ENCODE measurements at regions not wholly inside any gene's neighbourhood (a gene's known extent, or its start where the extent isn't known, plus 50 kb on each side); places are given as distances from the start of the nearest gene placed in this dataset.

DNA sequence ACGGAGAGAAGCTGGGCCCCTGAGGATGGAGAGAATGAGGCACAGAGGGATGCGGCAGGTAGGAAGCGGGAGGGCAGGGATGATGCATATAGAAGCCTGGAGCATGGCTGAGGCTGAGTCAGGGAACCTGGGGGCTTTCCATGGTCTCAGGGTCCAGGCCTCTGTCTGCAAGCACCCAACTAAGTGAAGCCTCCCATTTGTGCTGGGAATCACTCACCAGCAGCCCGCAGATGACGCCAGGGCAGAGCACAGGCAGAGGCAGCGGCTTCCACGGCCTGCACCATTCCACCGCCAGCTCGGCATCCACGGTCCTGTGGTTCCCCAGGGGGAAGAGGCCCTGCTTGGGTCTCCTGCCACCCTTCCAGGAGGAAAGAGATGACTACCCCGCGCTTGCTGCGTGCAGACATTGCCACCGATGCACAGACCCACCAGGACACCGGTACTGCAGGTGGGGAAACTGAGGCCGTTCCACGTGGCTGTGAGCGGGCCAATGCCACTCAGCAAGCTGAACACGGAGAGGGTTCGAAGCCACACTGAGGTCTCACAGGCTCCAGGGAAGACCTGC is 75.5 kb downstream of the NCOR2 start:
- no peak overlapping the region for H3K14ac ChIP-seq (replicated peaks; ENCODE audit: low read depth, low read length)
- intact Hi-C loops (cut with micrococcal nuclease) (no loop called here), dilution Hi-C loops (cut with HindIII; ENCODE audit: low sequenced_read_pairs, unreplicated experiment) (no loop called here), in situ Hi-C loops (cut with MboI; ENCODE audit: low sequenced_read_pairs) (no loop called here)
- DNase-seq (no peak), ATAC-seq (ENCODE audit: low read depth) (no peak)
- no peak overlapping the region for H2BK120ac ChIP-seq (ENCODE audit: low read depth, low read length)
- H3K4ac ChIP-seq (ENCODE audit: low read depth, low read length) = no peak overlapping the region
- ChIA-PET POLR2A (ENCODE audit: unreplicated experiment) (no interaction called here), CTCF (no interaction called here)
- no peak overlapping the region for H2AK9ac ChIP-seq (replicated peaks; ENCODE audit: low read depth, low read length, poor library complexity)
- H2BK15ac ChIP-seq (ENCODE audit: low read depth, low read length) = no peak overlapping the region
- peaks cover 26% of the 10 kb centered on the region; the same call in 1 of the 2 replicates for H3K36me3 ChIP-seq (ENCODE audit: control insufficient read depth, insufficient read depth, low read length)
- TF ChIP-seq RCOR1 (IDR thresholded peaks at IDR 0.05; ENCODE audit: insufficient replicate concordance, low read length) = no peak
- TF ChIP-seq SMC3 (IDR thresholded peaks at IDR 0.05; ENCODE audit: low read depth, low read length) = no peak
- no peak for TF ChIP-seq RFX5 (IDR thresholded peaks at IDR 0.05; ENCODE audit: low read depth, low read length)
- TF ChIP-seq POLR2A (IDR thresholded peaks at IDR 0.05; ENCODE audit: low read depth, low read length) = no peak
- TF ChIP-seq BHLHE40 (IDR thresholded peaks at IDR 0.05; ENCODE audit: low read depth, low read length) = no peak
- TF ChIP-seq NFE2L2 (IDR thresholded peaks at IDR 0.05; ENCODE audit: low read depth, low read length) = no peak
- no peak for TF ChIP-seq FOS (IDR thresholded peaks at IDR 0.05; ENCODE audit: low read depth, low read length)
- no peak for TF ChIP-seq MXI1 (IDR thresholded peaks at IDR 0.05; ENCODE audit: borderline replicate concordance, low read depth, low read length)
- TF ChIP-seq, protein P1, sequence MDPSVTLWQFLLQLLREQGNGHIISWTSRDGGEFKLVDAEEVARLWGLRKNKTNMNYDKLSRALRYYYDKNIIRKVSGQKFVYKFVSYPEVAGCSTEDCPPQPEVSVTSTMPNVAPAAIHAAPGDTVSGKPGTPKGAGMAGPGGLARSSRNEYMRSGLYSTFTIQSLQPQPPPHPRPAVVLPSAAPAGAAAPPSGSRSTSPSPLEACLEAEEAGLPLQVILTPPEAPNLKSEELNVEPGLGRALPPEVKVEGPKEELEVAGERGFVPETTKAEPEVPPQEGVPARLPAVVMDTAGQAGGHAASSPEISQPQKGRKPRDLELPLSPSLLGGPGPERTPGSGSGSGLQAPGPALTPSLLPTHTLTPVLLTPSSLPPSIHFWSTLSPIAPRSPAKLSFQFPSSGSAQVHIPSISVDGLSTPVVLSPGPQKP (IDR thresholded peaks at IDR 0.05; ENCODE audit: borderline replicate concordance, low read depth, low read length) = no peak
- no peak for TF ChIP-seq CHD1 (IDR thresholded peaks at IDR 0.05; ENCODE audit: low read depth, low read length)
- TF ChIP-seq, protein P2, sequence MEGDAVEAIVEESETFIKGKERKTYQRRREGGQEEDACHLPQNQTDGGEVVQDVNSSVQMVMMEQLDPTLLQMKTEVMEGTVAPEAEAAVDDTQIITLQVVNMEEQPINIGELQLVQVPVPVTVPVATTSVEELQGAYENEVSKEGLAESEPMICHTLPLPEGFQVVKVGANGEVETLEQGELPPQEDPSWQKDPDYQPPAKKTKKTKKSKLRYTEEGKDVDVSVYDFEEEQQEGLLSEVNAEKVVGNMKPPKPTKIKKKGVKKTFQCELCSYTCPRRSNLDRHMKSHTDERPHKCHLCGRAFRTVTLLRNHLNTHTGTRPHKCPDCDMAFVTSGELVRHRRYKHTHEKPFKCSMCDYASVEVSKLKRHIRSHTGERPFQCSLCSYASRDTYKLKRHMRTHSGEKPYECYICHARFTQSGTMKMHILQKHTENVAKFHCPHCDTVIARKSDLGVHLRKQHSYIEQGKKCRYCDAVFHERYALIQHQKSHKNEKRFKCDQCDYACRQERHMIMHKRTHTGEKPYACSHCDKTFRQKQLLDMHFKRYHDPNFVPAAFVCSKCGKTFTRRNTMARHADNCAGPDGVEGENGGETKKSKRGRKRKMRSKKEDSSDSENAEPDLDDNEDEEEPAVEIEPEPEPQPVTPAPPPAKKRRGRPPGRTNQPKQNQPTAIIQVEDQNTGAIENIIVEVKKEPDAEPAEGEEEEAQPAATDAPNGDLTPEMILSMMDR (conservative IDR thresholded peaks at IDR 0.05; ENCODE audit: low read depth, low read length) = no peak
- TF ChIP-seq MAZ (IDR thresholded peaks at IDR 0.05; ENCODE audit: borderline replicate concordance, low read depth, low read length) = no peak
- no peak for TF ChIP-seq RAD21 (IDR thresholded peaks at IDR 0.05; ENCODE audit: low read length)
- TF ChIP-seq CEBPB (IDR thresholded peaks at IDR 0.05; ENCODE audit: low read depth, low read length) = no peak
- no peak for TF ChIP-seq MAFK (IDR thresholded peaks at IDR 0.05; ENCODE audit: low read depth, low read length)
- TF ChIP-seq, protein P3, sequence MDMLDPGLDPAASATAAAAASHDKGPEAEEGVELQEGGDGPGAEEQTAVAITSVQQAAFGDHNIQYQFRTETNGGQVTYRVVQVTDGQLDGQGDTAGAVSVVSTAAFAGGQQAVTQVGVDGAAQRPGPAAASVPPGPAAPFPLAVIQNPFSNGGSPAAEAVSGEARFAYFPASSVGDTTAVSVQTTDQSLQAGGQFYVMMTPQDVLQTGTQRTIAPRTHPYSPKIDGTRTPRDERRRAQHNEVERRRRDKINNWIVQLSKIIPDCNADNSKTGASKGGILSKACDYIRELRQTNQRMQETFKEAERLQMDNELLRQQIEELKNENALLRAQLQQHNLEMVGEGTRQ (IDR thresholded peaks at IDR 0.05; ENCODE audit: low read depth, low read length) = no peak
- no peak overlapping the region for H3K27ac ChIP-seq (ENCODE audit: insufficient read depth, low read length)
- H3K56ac ChIP-seq (ENCODE audit: extremely low read depth, insufficient read depth, low read length) = no peak overlapping the region
- H4K5ac ChIP-seq (ENCODE audit: low read depth, low read length) = no peak overlapping the region
- H2BK20ac ChIP-seq (ENCODE audit: low read depth, low read length) = no peak overlapping the region
- no peak overlapping the region for H4K8ac ChIP-seq (ENCODE audit: low read depth in 2 of 2, low read length in 2 of 2)
- H3K9ac ChIP-seq (ENCODE audit: low read depth, low read length) = no peak overlapping the region
- no peak overlapping the region for H3K4me2 ChIP-seq (ENCODE audit: low read depth, low read length)
- no TSS peak for BruUV-seq (replicated peaks)
- H3K9me3 ChIP-seq (ENCODE audit: control insufficient read depth, insufficient read depth, low read length) = no peaks in the 10 kb centered on the region
- no peak overlapping the region for H3K18ac ChIP-seq (ENCODE audit: low read depth, low read length)
- no peak overlapping the region for H2AK5ac ChIP-seq (ENCODE audit: low read depth, low read length)
- peaks cover 10% of the 10 kb centered on the region for H3K9me1 ChIP-seq (ENCODE audit: insufficient read depth, low read length)
- H3K4me3 ChIP-seq (ENCODE audit: insufficient read depth, low read depth, low read length) = no peak overlapping the region
- H2BK5ac ChIP-seq (ENCODE audit: low read depth, low read length, poor library complexity, severe bottlenecking) = no peak overlapping the region
- no peak overlapping the region for H3K23ac ChIP-seq (ENCODE audit: low read depth, low read length)
- 97% methylated on average over 9 of the region's 20 CpGs; no CpG with 5 or more reads in 1 of the 2 experiments for WGBS, 2 experiments (ENCODE audit: extremely low coverage in 2 of 2, insufficient read length in 1 of 2)
- peaks cover 7% of the 10 kb centered on the region; the same call in 1 of the 2 replicates for H3K4me1 ChIP-seq (ENCODE audit: control insufficient read depth, insufficient read depth, low read length)
- H2AFZ ChIP-seq (replicated peaks; ENCODE audit: low read length, poor library complexity) = no peak overlapping the region
- peaks cover 93% of the 10 kb centered on the region for H4K20me1 ChIP-seq (ENCODE audit: insufficient read depth, low read length)
- no peak overlapping the region for H4K91ac ChIP-seq (ENCODE audit: insufficient read depth, low read depth, low read length)
- peaks cover 38 to 93% of the 10 kb centered on the region in 2 experiments for H3K79me1 ChIP-seq (ENCODE audit: low read depth in 1 of 2, low read length in 2 of 2)
- H3K27me3 ChIP-seq (ENCODE audit: control insufficient read depth, insufficient read depth, low read length) = no peaks in the 10 kb centered on the region

Measured in IMR-90 (cell line).